ENCODE measurements at regions not wholly inside any gene's neighbourhood (a gene's known extent, or its start where the extent isn't known, plus 50 kb on each side); places are given as distances from the start of the nearest gene placed in this dataset.

- Histone ChIP-seq H3K36me3 (ENCODE audit: control insufficient read depth in 2 of 2, insufficient read depth in 1 of 2, low read length in 2 of 2) (no peaks in the 10 kb centered on the region), H3K27ac (ENCODE audit: extremely low read depth, low read depth, low read length) (no peak overlapping the region), H3K4me1 (ENCODE audit: control insufficient read depth, insufficient read depth, low read length) (no peaks in the 10 kb centered on the region), H3K4me3 (ENCODE audit: low read depth, low read length) (no peak overlapping the region), H3K9me3 (ENCODE audit: control insufficient read depth, insufficient read depth, low read depth, low read length) (no peaks in the 10 kb centered on the region)
- CTCF ChIA-PET = no interaction called here
- POLR2A ChIA-PET = no interaction called here
- TF ChIP-seq CTCF (tag by site-specific recombination; IDR thresholded peaks at IDR 0.05) (no peak), ZNF24 (tag by site-specific recombination; IDR thresholded peaks at IDR 0.05) (no peak), ZNF558 (tag by site-specific recombination; IDR thresholded peaks at IDR 0.05) (no peak)
These were observed 2141.0 kb upstream of the ACO1 start for GRCh38 chr9:30243467-30243866.

- H3K4me1 ChIP-seq (ENCODE audit: control insufficient read depth, insufficient read depth, low read length) = no peaks in the 10 kb centered on the region
- POLR2A ChIA-PET = no interaction called here
These were observed 2139.6 kb upstream of the ACO1 start for GRCh38 chr9:30244877-30245276.

More at GRCh38 chr9:30244877-30245276, 2139.6 kb upstream of the ACO1 start:
- no peaks in the 10 kb centered on the region for H3K9me3 ChIP-seq (ENCODE audit: control insufficient read depth, insufficient read depth, low read depth, low read length)
- H3K36me3 ChIP-seq (ENCODE audit: control insufficient read depth in 2 of 2, insufficient read depth in 1 of 2, low read length in 2 of 2) = no peaks in the 10 kb centered on the region
- TF ChIP-seq ZNF19 (tag by site-specific recombination; IDR thresholded peaks at IDR 0.05; ENCODE audit: low read depth) = no peak
- TF ChIP-seq ZNF621 (tag by site-specific recombination; IDR thresholded peaks at IDR 0.05) = no peak
- TF ChIP-seq PRDM10 (tag by site-specific recombination; IDR thresholded peaks at IDR 0.05) = no peak
- no peak for TF ChIP-seq KLF7 (tag by site-specific recombination; IDR thresholded peaks at IDR 0.05; ENCODE audit: borderline replicate concordance)
- no peak for TF ChIP-seq ZNF555 (tag by site-specific recombination; conservative IDR thresholded peaks at IDR 0.05)
- no peak for TF ChIP-seq EGR2 (tag by site-specific recombination; IDR thresholded peaks at IDR 0.05; ENCODE audit: low read depth)
- TF ChIP-seq ZNF596 (tag by site-specific recombination; IDR thresholded peaks at IDR 0.05) = no peak
- no peak for TF ChIP-seq ZNF530 (tag by site-specific recombination; IDR thresholded peaks at IDR 0.05; ENCODE audit: low read depth)
- TF ChIP-seq ZNF202 (tag by site-specific recombination; IDR thresholded peaks at IDR 0.05; ENCODE audit: borderline replicate concordance) = no peak
- no peak for TF ChIP-seq ZNF580 (tag by site-specific recombination; IDR thresholded peaks at IDR 0.05)
- no peak for TF ChIP-seq ZSCAN5A (tag by site-specific recombination; IDR thresholded peaks at IDR 0.05)
- no peak for TF ChIP-seq ZSCAN16 (tag by site-specific recombination; IDR thresholded peaks at IDR 0.05)
- TF ChIP-seq ZNF747 (tag by site-specific recombination; IDR thresholded peaks at IDR 0.05) = no peak
- no peak for TF ChIP-seq ZNF26 (tag by site-specific recombination; IDR thresholded peaks at IDR 0.05)
- TF ChIP-seq AEBP2 (tag by site-specific recombination; IDR thresholded peaks at IDR 0.05; ENCODE audit: borderline replicate concordance) = no peak
- no peak for TF ChIP-seq SCRT2 (tag by site-specific recombination; IDR thresholded peaks at IDR 0.05)
- TF ChIP-seq ZNF558 (tag by site-specific recombination; IDR thresholded peaks at IDR 0.05) = no peak
- TF ChIP-seq MYNN (tag by site-specific recombination; IDR thresholded peaks at IDR 0.05; ENCODE audit: borderline replicate concordance) = no peak
- no peak overlapping the region for H3K4me3 ChIP-seq (ENCODE audit: low read depth, low read length)
- CTCF ChIA-PET = no interaction called here
- no peak overlapping the region for H3K27ac ChIP-seq (ENCODE audit: extremely low read depth, low read depth, low read length)

All from HEK293 (cell line).